DOHH2 (cell line): ENCODE measurements at regions not wholly inside any gene's neighbourhood (a gene's known extent, or its start where the extent isn't known, plus 50 kb on each side); places are given as distances from the start of the nearest gene placed in this dataset.

Source experiments
- H3F3A ChIP-seq: fragments of 200-600 bp; sonication (generic), shearing (Covaris generic); 2 replicates; pipeline ENCODE4 v1.6.0; 2016; ENCODE audit warnings: antibody characterized with exemption, mild to moderate bottlenecking; ENCODE audit not compliant: control insufficient read depth, insufficient read depth
- H3K27ac ChIP-seq: fragments of 200-600 bp; sonication (generic); 2 replicates; pipeline ENCODE4 v1.5.1; 2014; ENCODE audit warnings: low read depth, mild to moderate bottlenecking, low read length, moderate library complexity
- H3K27me3 ChIP-seq: fragments of 200-600 bp; sonication (generic); 2 replicates; pipeline ENCODE4 v1.6.1; 2014; ENCODE audit warnings: mild to moderate bottlenecking, low read length, mixed read lengths; ENCODE audit not compliant: control insufficient read depth
- H3K36me3 ChIP-seq: fragments of 200-600 bp; sonication (generic); 2 replicates; pipeline ENCODE4 v1.6.1; 2014; ENCODE audit warnings: mild to moderate bottlenecking, low read length, moderate library complexity, mixed read lengths; ENCODE audit not compliant: control insufficient read depth
- H3K4me1 ChIP-seq: fragments of 200-600 bp; sonication (generic); 2 replicates; pipeline ENCODE4 v1.6.1; 2014; ENCODE audit warnings: mild to moderate bottlenecking, low read length, mixed read lengths; ENCODE audit not compliant: control insufficient read depth
- H3K4me2 ChIP-seq: fragments of 200-600 bp; sonication (generic); 2 replicates; pipeline ENCODE4 v1.6.0; 2014; ENCODE audit warnings: mild to moderate bottlenecking, low read length, moderate library complexity
- H3K4me3 ChIP-seq: fragments of 200-600 bp; sonication (generic); 2 replicates; pipeline ENCODE4 v1.5.1; 2014; ENCODE audit warnings: mild to moderate bottlenecking, low read length, mixed read lengths
- H3K79me2 ChIP-seq: fragments of 200-600 bp; sonication (generic); 2 replicates; pipeline ENCODE4 v1.6.1; 2014; ENCODE audit warnings: mild to moderate bottlenecking, low read length, mixed read lengths; ENCODE audit not compliant: control insufficient read depth
- H3K9me2 ChIP-seq: fragments of 200-600 bp; sonication (generic); replicated peaks from 2 replicates; pipeline ENCODE4 v1.6.1; 2014; ENCODE audit warnings: mild to moderate bottlenecking, low read length, mixed read lengths; ENCODE audit not compliant: control insufficient read depth
- H3K9me3 ChIP-seq: fragments of 200-600 bp; sonication (generic); 2 replicates; pipeline ENCODE4 v1.6.1; 2014; ENCODE audit warnings: antibody characterized with exemption, low read length, mixed read lengths; ENCODE audit not compliant: control insufficient read depth, insufficient read depth
- H4K20me1 ChIP-seq: fragments of 200-600 bp; sonication (generic); 2 replicates; pipeline ENCODE4 v1.6.0; 2014; ENCODE audit warnings: low read depth, mild to moderate bottlenecking, antibody characterized with exemption, low read length, moderate library complexity; ENCODE audit not compliant: control insufficient read depth, insufficient read depth
- EZH2phosphoT487 ChIP-seq: fragments of 200-600 bp; sonication (generic); IDR thresholded peaks from 2 replicates; pipeline ENCODE4 v1.6.1; 2017; ENCODE audit warnings: borderline replicate concordance, mild to moderate bottlenecking, antibody characterized with exemption, low read length, moderate library complexity, mixed read lengths
- TF ChIP-seq, protein P1 (sequence below): fragments of 200-600 bp; sonication (generic); IDR thresholded peaks from one replicate; pipeline ENCODE4 v1.5.1; 2014; ENCODE audit warnings: antibody characterized with exemption, mild to moderate bottlenecking, low read depth, low read length; ENCODE audit not compliant: poor library complexity, severe bottlenecking

DNA sequence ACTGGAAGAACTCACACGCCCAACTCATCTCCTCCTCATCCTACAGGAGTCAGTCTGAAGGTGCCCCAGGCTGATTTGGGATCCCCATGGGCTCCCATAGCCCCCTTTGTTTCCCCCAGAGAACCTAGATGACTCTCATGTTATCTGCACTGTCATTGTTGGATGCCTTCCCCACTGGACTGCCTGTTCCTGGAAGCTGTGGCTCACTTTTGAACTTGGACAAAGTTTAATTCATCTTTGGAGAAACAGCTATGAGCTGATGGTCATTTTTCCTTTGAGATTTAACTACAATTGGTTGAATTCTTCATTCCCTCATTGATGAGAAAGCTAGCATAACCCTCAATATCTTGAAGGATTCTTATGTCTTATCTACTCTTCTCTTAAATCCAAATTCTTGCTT is 186.6 kb downstream of the SALL1 start:
- Histone ChIP-seq H3K4me1 (no peaks in the 10 kb centered on the region), H3K4me2 (no peak overlapping the region), H3K9me2 (no peaks in the 10 kb centered on the region), H3K27me3 (no peaks in the 10 kb centered on the region), H3F3A (no peaks in the 10 kb centered on the region), H3K79me2 (no peaks in the 10 kb centered on the region), H3K9me3 (no peaks in the 10 kb centered on the region), H3K36me3 (no peaks in the 10 kb centered on the region), H3K27ac (no peak overlapping the region), H3K4me3 (no peak overlapping the region), H4K20me1 (no peaks in the 10 kb centered on the region)
- TF ChIP-seq EZH2phosphoT487, result no peak
- TF ChIP-seq, protein P1, sequence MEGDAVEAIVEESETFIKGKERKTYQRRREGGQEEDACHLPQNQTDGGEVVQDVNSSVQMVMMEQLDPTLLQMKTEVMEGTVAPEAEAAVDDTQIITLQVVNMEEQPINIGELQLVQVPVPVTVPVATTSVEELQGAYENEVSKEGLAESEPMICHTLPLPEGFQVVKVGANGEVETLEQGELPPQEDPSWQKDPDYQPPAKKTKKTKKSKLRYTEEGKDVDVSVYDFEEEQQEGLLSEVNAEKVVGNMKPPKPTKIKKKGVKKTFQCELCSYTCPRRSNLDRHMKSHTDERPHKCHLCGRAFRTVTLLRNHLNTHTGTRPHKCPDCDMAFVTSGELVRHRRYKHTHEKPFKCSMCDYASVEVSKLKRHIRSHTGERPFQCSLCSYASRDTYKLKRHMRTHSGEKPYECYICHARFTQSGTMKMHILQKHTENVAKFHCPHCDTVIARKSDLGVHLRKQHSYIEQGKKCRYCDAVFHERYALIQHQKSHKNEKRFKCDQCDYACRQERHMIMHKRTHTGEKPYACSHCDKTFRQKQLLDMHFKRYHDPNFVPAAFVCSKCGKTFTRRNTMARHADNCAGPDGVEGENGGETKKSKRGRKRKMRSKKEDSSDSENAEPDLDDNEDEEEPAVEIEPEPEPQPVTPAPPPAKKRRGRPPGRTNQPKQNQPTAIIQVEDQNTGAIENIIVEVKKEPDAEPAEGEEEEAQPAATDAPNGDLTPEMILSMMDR, result no peak

DNA sequence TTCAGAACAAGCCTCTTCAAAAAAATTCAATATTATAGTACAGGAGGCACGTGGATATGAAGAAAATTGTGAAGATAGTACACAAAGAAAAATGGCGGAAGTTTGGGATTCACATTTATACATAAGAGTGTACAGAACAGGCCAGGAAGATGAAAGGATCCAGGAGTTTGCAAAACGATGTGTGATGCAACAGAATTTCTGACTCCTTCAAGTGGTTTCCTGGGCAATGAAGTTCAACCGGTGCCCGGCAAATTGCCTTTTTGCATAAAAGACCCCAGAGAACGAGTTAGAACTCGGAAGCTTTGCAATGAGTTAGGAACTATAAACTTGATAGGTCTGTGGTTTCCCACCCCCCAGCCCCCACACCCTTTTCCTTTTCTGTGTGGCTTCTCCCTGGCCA is 189.1 kb downstream of the SALL1 start:
- Histone ChIP-seq H3K27me3 (no peaks in the 10 kb centered on the region), H3F3A (no peaks in the 10 kb centered on the region), H3K9me2 (no peaks in the 10 kb centered on the region), H3K9me3 (no peaks in the 10 kb centered on the region), H3K4me1 (no peaks in the 10 kb centered on the region), H4K20me1 (no peaks in the 10 kb centered on the region), H3K4me2 (no peak overlapping the region), H3K27ac (no peak overlapping the region), H3K4me3 (no peak overlapping the region), H3K79me2 (no peaks in the 10 kb centered on the region), H3K36me3 (no peaks in the 10 kb centered on the region)
- TF ChIP-seq, protein P1, result no peak
- TF ChIP-seq EZH2phosphoT487, result no peak

DNA sequence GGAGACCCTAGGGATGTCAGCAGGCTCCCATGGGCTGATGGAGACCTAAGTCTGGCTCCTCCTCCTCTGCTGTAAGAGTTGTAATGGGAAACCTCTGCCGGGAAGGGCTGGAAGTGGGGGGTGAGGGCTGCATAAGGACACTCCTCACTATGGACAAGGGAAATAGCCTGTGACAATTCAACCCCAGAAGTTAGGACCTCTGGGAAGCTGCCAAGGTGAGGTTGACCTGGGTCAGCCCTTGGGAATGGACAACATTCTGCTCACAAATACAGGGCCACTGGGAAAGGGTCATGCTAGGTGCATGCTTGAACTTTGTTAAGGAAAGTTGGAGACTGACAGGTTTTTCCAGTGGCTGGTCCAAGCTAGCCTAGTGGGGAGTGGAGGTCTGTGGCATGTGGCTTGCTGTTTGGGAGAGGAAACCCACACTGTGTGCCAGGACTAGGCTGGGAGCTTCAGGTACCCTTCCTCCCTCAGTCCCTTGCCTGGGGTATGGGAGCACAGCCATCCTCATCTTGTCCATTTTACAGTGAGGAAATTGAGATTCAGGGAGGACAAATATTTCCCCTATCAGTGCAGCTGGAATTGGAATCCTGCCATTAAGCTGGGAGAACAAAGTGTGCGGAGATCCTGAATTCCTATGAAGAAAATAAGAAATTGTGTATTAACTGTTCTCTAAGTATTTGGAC is 190.4 kb downstream of the SALL1 start:
- no peaks in the 10 kb centered on the region for H3K79me2 ChIP-seq
- H3K27me3 ChIP-seq, result no peaks in the 10 kb centered on the region
- no peaks in the 10 kb centered on the region for H4K20me1 ChIP-seq
- H3K9me3 ChIP-seq, result no peaks in the 10 kb centered on the region
- H3K4me3 ChIP-seq, result no peak overlapping the region
- H3K4me1 ChIP-seq, result no peaks in the 10 kb centered on the region
- H3F3A ChIP-seq, result no peaks in the 10 kb centered on the region
- TF ChIP-seq, protein P1, result no peak
- TF ChIP-seq EZH2phosphoT487, result no peak
- no peaks in the 10 kb centered on the region for H3K9me2 ChIP-seq
- H3K4me2 ChIP-seq, result no peak overlapping the region
- no peaks in the 10 kb centered on the region for H3K36me3 ChIP-seq
- no peak overlapping the region for H3K27ac ChIP-seq
